HFFc6 (cell line): ENCODE measurements at regions not wholly inside any gene's neighbourhood (a gene's known extent, or its start where the extent isn't known, plus 50 kb on each side); places are given as distances from the start of the nearest gene placed in this dataset.
A peak's percentile ranks its signal among the peaks of the same experiment; 100 is the strongest.

Source experiments
- DNase-seq: peaks from one replicate; pipeline ENCODE4 v3.0.0-alpha.2; 2018
- H3K27ac Mint-ChIP-seq: 2 replicates; pipeline ENCODE4 v1.8.0; 2020; ENCODE audit warnings: mild to moderate bottlenecking, mixed read lengths
- H3K27me3 Mint-ChIP-seq: 2 replicates; pipeline ENCODE4 v1.8.0; 2021; ENCODE audit warnings: mild to moderate bottlenecking, moderate library complexity, mixed read lengths; ENCODE audit not compliant: insufficient read depth
- H3K36me3 Mint-ChIP-seq: 2 replicates; pipeline ENCODE4 v1.8.0; 2021; ENCODE audit warnings: low read depth, mixed read lengths
- H3K4me1 Mint-ChIP-seq: 2 replicates; pipeline ENCODE4 v1.8.0; 2020; ENCODE audit warnings: low read depth, mixed read lengths
- H3K4me3 Mint-ChIP-seq: 2 replicates; pipeline ENCODE4 v1.8.0; 2020; ENCODE audit warnings: mild to moderate bottlenecking, moderate library complexity, mixed read lengths
- H3K9me3 Mint-ChIP-seq: 2 replicates; pipeline ENCODE4 v1.8.0; 2020; ENCODE audit warnings: mild to moderate bottlenecking, mixed read lengths
- TF ChIP-seq, protein P1 (sequence below): fragments of 200-600 bp; sonication (generic); IDR thresholded peaks from 2 replicates; pipeline ENCODE4 v1.5.0; 2021; ENCODE audit warnings: antibody characterized with exemption, mild to moderate bottlenecking

DNA sequence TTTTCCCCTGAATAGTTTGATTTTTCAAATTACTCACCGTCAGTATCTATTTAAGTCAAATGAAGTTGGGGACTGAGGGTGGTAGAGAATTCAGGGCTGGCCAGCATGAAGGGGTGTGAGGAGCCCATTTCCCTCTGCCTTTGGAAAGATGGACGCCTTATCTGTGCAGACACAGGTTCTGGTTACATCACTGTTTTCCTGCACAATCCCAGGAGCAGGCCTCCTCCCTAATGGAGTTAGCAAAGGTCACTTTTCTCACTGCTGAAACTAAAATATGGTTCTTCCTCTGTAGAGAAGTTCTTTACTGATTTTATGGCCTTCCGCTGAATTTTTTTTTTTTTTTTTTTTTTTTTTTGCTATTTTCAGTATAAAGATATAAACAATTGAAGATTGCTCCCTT is 69.1 kb downstream of the FOXD1 start:
- Mint-ChIP-seq H3K4me1 (peaks cover 44% of the 10 kb centered on the region), H3K9me3 (peaks cover 26% of the 10 kb centered on the region), H3K27ac (no peak overlapping the region), H3K4me3 (no peak overlapping the region), H3K36me3 (peaks cover 22% of the 10 kb centered on the region), H3K27me3 (no peaks in the 10 kb centered on the region; the same call in 1 of the 2 replicates)
- DNase-seq: no peak
- TF ChIP-seq, protein P1, sequence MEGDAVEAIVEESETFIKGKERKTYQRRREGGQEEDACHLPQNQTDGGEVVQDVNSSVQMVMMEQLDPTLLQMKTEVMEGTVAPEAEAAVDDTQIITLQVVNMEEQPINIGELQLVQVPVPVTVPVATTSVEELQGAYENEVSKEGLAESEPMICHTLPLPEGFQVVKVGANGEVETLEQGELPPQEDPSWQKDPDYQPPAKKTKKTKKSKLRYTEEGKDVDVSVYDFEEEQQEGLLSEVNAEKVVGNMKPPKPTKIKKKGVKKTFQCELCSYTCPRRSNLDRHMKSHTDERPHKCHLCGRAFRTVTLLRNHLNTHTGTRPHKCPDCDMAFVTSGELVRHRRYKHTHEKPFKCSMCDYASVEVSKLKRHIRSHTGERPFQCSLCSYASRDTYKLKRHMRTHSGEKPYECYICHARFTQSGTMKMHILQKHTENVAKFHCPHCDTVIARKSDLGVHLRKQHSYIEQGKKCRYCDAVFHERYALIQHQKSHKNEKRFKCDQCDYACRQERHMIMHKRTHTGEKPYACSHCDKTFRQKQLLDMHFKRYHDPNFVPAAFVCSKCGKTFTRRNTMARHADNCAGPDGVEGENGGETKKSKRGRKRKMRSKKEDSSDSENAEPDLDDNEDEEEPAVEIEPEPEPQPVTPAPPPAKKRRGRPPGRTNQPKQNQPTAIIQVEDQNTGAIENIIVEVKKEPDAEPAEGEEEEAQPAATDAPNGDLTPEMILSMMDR: no peak

DNA sequence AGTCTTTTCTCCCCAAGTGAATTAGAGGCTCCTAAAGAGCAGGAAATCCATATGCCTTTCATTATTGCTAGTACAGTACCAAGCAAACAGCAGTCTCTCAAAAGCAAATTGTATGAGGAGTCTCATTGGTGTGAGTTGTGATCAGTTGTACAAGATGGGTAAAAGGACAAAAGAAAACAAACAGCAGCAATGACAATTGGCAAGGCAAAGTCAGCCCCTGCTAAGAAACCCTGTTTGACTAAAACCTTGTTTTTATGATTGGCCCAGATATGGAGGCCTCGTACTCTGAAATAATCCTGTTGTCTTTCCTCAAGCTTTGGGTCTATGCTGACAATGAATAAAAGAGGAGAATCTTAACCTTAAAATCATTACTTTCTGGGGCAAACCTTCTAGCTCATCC is 69.8 kb downstream of the FOXD1 start:
- no peak for DNase-seq
- Mint-ChIP-seq H3K4me1 (peaks cover 51% of the 10 kb centered on the region), H3K9me3 (peaks cover 20% of the 10 kb centered on the region), H3K36me3 (peaks cover 15% of the 10 kb centered on the region), H3K27me3 (no peaks in the 10 kb centered on the region; the same call in 1 of the 2 replicates), H3K27ac (no peak overlapping the region), H3K4me3 (no peak overlapping the region)
- TF ChIP-seq, protein P1: no peak

GRCh38 chr5:73378070-73378469 is 70.5 kb downstream of the FOXD1 start:
- peaks cover 8% of the 10 kb centered on the region for H3K36me3 Mint-ChIP-seq
- H3K27ac Mint-ChIP-seq: peak overlapping the region; percentile 46; the same call in 1 of the 2 replicates
- H3K27me3 Mint-ChIP-seq: no peaks in the 10 kb centered on the region; the same call in 1 of the 2 replicates
- no peak for DNase-seq
- TF ChIP-seq, protein P1: no peak
- no peak overlapping the region for H3K4me3 Mint-ChIP-seq
- peaks cover 13% of the 10 kb centered on the region for H3K9me3 Mint-ChIP-seq
- H3K4me1 Mint-ChIP-seq: peaks cover 58% of the 10 kb centered on the region

DNA sequence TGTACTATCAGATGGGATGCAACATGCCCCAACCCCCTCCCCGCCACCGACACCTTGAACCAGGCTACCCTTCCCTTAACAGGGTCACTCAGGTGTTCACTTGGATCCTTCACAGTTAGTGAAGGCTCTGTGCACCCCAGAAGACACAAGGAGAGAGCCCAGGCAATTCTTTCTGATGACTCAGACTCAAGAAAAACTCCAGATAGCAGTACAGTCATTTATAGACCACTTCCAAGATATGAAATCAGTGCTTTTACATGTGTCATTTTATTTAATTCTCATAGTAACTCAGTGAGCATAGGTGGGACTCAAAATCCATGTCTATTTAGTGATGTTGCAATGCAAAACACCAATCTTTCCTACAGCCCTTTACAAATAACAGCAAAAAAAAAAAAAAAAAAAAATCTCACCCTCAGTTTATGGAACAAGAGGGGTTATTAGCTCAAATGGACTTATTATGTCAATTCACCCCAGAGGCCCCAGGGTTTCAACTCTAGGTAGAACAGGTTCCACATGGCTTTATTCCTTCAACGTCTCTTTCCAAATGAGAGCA is 71.9 kb downstream of the FOXD1 start:
- TF ChIP-seq, protein P1: no peak
- Mint-ChIP-seq H3K4me1 (peaks cover 72% of the 10 kb centered on the region), H3K4me3 (no peak overlapping the region; the same call in 1 of the 2 replicates), H3K36me3 (peaks cover 4% of the 10 kb centered on the region; the same call in 1 of the 2 replicates), H3K9me3 (peaks cover 7% of the 10 kb centered on the region), H3K27me3 (no peaks in the 10 kb centered on the region; the same call in 1 of the 2 replicates), H3K27ac (peak overlapping the region; percentile 78)
- DNase-seq: peak; percentile 71

DNA sequence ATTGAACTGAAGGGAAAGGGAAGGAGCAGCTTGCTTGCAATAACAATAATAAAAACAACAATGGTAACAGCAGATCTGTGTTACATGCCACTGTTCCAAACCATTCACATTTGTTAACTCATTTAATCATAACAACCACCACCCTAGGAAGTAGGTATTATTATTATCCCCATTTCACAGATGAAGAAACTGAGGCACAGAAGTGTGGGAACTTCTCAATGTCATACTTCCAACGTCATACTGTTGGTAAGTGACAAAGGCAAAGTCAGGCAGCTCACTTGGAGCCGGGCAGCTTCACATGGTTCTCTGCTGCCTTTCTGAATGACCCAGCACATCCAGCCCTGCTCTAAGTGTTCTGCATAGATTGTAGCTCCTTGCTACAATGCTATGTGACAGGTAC is 72.6 kb downstream of the FOXD1 start:
- Mint-ChIP-seq H3K9me3 (peaks cover 3% of the 10 kb centered on the region), H3K27ac (peak overlapping the region; percentile 90), H3K36me3 (peaks cover 3% of the 10 kb centered on the region; the same call in 1 of the 2 replicates), H3K27me3 (no peaks in the 10 kb centered on the region; the same call in 1 of the 2 replicates), H3K4me1 (peaks cover 79% of the 10 kb centered on the region), H3K4me3 (0 out of 2 replicates have a peak overlapping the region, but pooled peaks have one; percentile 5)
- no peak for DNase-seq
- TF ChIP-seq, protein P1: no peak
